Neural progenitor cell (in vitro differentiated cells): ENCODE measurements at regions not wholly inside any gene's neighbourhood (a gene's known extent, or its start where the extent isn't known, plus 50 kb on each side); places are given as distances from the start of the nearest gene placed in this dataset.
"Not testable (repeated sequence)": the region's sequence is repeated elsewhere in the genome, so short reads cannot be mapped to it uniquely, and the experiment has no call there.

Experiments used
- DNase-seq: peaks from one replicate; pipeline ENCODE4 v3.0.0-alpha.2; 2016; ENCODE audit warnings: low spot score
- H2AFZ ChIP-seq: fragments of 200-600 bp; sonication (generic); replicated peaks from 2 replicates; pipeline ENCODE4 v1.6.1; 2016; ENCODE audit warnings: antibody characterized with exemption
- H3F3A ChIP-seq: fragments of 200-600 bp; sonication (generic); 2 replicates; pipeline ENCODE4 v1.6.1; 2016; ENCODE audit warnings: antibody characterized with exemption, low read depth
- H3K27ac ChIP-seq: fragments of 200-600 bp; sonication (generic); 2 replicates; pipeline ENCODE4 v1.5.1; 2016; ENCODE audit warnings: mild to moderate bottlenecking
- H3K27me3 ChIP-seq: fragments of 200-600 bp; sonication (generic); 2 replicates; pipeline ENCODE4 v1.6.1; 2016; ENCODE audit warnings: mild to moderate bottlenecking, moderate library complexity
- H3K36me3 ChIP-seq: fragments of 200-600 bp; sonication (generic); 2 replicates; pipeline ENCODE4 v1.5.1; 2016
- H3K4me1 ChIP-seq: fragments of 200-600 bp; sonication (generic); 2 replicates; pipeline ENCODE4 v1.6.1; 2016; ENCODE audit warnings: mixed run types
- H3K4me2 ChIP-seq: fragments of 200-600 bp; sonication (generic); 2 replicates; pipeline ENCODE4 v1.6.1; 2016
- H3K4me3 ChIP-seq: fragments of 200-600 bp; sonication (generic); 2 replicates; pipeline ENCODE4 v1.5.1; 2016
- H3K79me2 ChIP-seq: fragments of 200-600 bp; sonication (generic); 2 replicates; pipeline ENCODE4 v1.6.1; 2016; ENCODE audit warnings: low read depth
- H3K9ac ChIP-seq: fragments of 200-600 bp; sonication (generic); 2 replicates; pipeline ENCODE4 v1.6.1; 2016
- H3K9me3 ChIP-seq: fragments of 200-600 bp; sonication (generic); 2 replicates; pipeline ENCODE4 v1.5.1; 2016; ENCODE audit warnings: low read depth
- H4K20me1 ChIP-seq: fragments of 200-600 bp; sonication (generic); 2 replicates; pipeline ENCODE4 v1.6.1; 2016; ENCODE audit warnings: low read depth
- H3K27ac Mint-ChIP-seq: 3 replicates; pipeline ENCODE4 v1.8.0; 2021; ENCODE audit warnings: mixed read lengths
- H3K27me3 Mint-ChIP-seq: 2 replicates; pipeline ENCODE4 v1.8.0; 2022; ENCODE audit warnings: low read depth, mild to moderate bottlenecking, inconsistent platforms, moderate library complexity, mixed read lengths; ENCODE audit not compliant: insufficient read depth
- H3K36me3 Mint-ChIP-seq: 3 replicates; pipeline ENCODE4 v1.8.0; 2021; ENCODE audit warnings: mixed read lengths
- H3K4me1 Mint-ChIP-seq: 3 replicates; pipeline ENCODE4 v1.8.0; 2021; ENCODE audit warnings: mixed read lengths
- H3K4me3 Mint-ChIP-seq: 3 replicates; pipeline ENCODE4 v1.8.0; 2021; ENCODE audit warnings: mild to moderate bottlenecking, moderate library complexity, mixed read lengths
- H3K9me3 Mint-ChIP-seq: 3 replicates; pipeline ENCODE4 v1.8.0; 2020; ENCODE audit warnings: mixed read lengths
- EZH2 ChIP-seq: fragments of 200-600 bp; sonication (generic); IDR thresholded peaks from 2 replicates; pipeline ENCODE4 v1.6.1; 2017; ENCODE audit warnings: antibody characterized with exemption, mild to moderate bottlenecking, moderate library complexity
- EZH2phosphoT487 ChIP-seq: fragments of 200-600 bp; sonication (generic); IDR thresholded peaks from 2 replicates; pipeline ENCODE4 v1.6.1; 2017; ENCODE audit warnings: antibody characterized with exemption
- TF ChIP-seq, protein P1 (sequence below): fragments of 200-600 bp; sonication (generic); IDR thresholded peaks from 2 replicates; pipeline ENCODE4 v1.5.1; 2017; ENCODE audit warnings: antibody characterized with exemption, mild to moderate bottlenecking

DNA sequence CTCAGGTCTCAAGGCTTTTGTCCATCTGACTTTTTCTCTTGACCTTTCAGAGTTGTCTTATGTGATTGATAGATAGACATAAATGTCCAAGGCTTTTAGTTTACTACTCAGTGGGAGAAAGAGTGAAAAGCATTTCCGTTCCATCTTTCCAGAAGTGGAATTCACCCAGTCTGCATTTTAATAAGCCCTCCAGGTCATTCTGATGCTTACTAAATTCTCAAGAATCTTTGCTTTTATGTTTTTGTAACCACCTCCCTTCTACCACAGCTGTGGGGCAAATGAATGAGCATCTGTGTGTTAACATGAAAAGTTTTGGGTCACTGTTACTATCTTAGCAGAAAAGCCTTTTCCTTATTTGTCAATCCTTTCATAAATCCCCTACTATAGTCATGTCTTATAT is 251.4 kb downstream of the LRIG3 start:
- Mint-ChIP-seq H3K4me3 (no peak overlapping the region), H3K9me3 (peaks cover 6% of the 10 kb centered on the region), H3K36me3 (no peaks in the 10 kb centered on the region), H3K4me1 (peaks cover 8% of the 10 kb centered on the region), H3K27ac (no peak overlapping the region), H3K27me3 (peaks cover 4% of the 10 kb centered on the region)
- no peak overlapping the region for H3K4me3 ChIP-seq
- H3K4me2 ChIP-seq = no peak overlapping the region
- H3K4me1 ChIP-seq = peaks cover 9% of the 10 kb centered on the region
- no peak for TF ChIP-seq EZH2
- no peaks in the 10 kb centered on the region for H3K27me3 ChIP-seq
- no peak overlapping the region for H2AFZ ChIP-seq
- H3F3A ChIP-seq = no peaks in the 10 kb centered on the region
- H3K79me2 ChIP-seq = no peaks in the 10 kb centered on the region
- H3K9me3 ChIP-seq = no peaks in the 10 kb centered on the region
- H3K27ac ChIP-seq = no peak overlapping the region
- H3K36me3 ChIP-seq = no peaks in the 10 kb centered on the region
- H3K9ac ChIP-seq = no peak overlapping the region
- DNase-seq = no peak
- no peaks in the 10 kb centered on the region for H4K20me1 ChIP-seq

DNA sequence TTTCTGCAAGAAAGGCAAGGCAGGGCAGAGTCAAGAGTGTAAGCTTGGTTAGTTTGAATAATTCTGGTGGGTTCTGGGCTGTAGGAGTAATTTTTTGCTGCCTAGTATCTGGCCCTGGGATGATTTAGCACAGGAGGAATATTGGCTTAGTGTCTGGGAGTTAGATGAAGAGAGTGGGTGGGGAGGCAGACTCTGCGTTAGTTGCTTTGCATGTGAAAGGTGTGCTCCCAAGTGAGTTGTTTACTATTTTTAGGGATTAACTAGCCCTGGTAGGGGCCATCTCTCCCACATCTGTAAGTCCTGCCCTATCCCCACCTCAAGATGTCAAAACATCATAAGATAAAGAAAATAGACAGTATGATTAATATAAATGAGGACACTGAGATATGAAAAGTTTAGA is 249.7 kb downstream of the LRIG3 start:
- H3K27ac Mint-ChIP-seq = no peak overlapping the region
- H3K9ac ChIP-seq = no peak overlapping the region

DNA sequence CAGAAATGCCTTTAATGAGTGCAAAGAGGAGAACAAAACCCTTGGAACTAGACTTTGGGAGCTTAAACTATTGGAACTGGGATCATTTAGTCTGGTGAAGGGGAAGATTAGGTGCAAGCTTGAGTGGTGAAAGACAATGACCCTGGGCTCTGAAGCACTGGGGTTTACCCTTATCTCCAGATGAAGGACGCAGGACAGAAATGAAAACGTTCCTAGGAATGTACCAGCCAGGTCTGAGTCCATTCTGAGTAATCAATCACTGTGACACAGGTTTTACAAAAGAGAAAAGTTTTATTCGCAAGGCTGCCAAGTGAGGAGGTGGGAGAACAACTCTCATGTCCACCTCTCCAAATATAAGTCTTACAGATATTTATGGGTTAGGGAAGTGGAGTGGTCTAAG is 249.1 kb downstream of the LRIG3 start:
- peaks cover 4% of the 10 kb centered on the region for H3K27me3 Mint-ChIP-seq
- Histone ChIP-seq H3K9ac (no peak overlapping the region), H3K9me3 (no peaks in the 10 kb centered on the region), H3K36me3 (no peaks in the 10 kb centered on the region), H3K27me3 (no peaks in the 10 kb centered on the region), H4K20me1 (no peaks in the 10 kb centered on the region), H3K4me3 (no peak overlapping the region), H3K27ac (no peak overlapping the region), H2AFZ (no peak overlapping the region), H3K79me2 (no peaks in the 10 kb centered on the region), H3F3A (no peaks in the 10 kb centered on the region), H3K4me1 (peaks cover 9% of the 10 kb centered on the region), H3K4me2 (no peak overlapping the region)
- peak; percentile 14 for DNase-seq
- no peak overlapping the region for H3K27ac Mint-ChIP-seq
- H3K9me3 Mint-ChIP-seq = peaks cover 4% of the 10 kb centered on the region
- H3K4me3 Mint-ChIP-seq = no peak overlapping the region
- H3K36me3 Mint-ChIP-seq = no peaks in the 10 kb centered on the region
- peaks cover 8% of the 10 kb centered on the region for H3K4me1 Mint-ChIP-seq
- TF ChIP-seq, protein P1, sequence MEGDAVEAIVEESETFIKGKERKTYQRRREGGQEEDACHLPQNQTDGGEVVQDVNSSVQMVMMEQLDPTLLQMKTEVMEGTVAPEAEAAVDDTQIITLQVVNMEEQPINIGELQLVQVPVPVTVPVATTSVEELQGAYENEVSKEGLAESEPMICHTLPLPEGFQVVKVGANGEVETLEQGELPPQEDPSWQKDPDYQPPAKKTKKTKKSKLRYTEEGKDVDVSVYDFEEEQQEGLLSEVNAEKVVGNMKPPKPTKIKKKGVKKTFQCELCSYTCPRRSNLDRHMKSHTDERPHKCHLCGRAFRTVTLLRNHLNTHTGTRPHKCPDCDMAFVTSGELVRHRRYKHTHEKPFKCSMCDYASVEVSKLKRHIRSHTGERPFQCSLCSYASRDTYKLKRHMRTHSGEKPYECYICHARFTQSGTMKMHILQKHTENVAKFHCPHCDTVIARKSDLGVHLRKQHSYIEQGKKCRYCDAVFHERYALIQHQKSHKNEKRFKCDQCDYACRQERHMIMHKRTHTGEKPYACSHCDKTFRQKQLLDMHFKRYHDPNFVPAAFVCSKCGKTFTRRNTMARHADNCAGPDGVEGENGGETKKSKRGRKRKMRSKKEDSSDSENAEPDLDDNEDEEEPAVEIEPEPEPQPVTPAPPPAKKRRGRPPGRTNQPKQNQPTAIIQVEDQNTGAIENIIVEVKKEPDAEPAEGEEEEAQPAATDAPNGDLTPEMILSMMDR = no peak
- no peak for TF ChIP-seq EZH2
- TF ChIP-seq EZH2phosphoT487 = no peak

More for the DNA sequence above, 249.7 kb downstream of the LRIG3 start:
- Mint-ChIP-seq H3K36me3 (no peaks in the 10 kb centered on the region), H3K4me1 (peaks cover 8% of the 10 kb centered on the region), H3K9me3 (peaks cover 4% of the 10 kb centered on the region), H3K4me3 (no peak overlapping the region), H3K27me3 (peaks cover 4% of the 10 kb centered on the region)
- no peaks in the 10 kb centered on the region for H4K20me1 ChIP-seq
- no peak overlapping the region for H3K4me2 ChIP-seq
- H3K79me2 ChIP-seq = no peaks in the 10 kb centered on the region
- H3K27ac ChIP-seq = no peak overlapping the region
- H3K9me3 ChIP-seq = no peaks in the 10 kb centered on the region
- no peaks in the 10 kb centered on the region for H3K36me3 ChIP-seq
- TF ChIP-seq EZH2phosphoT487 = no peak
- TF ChIP-seq, protein P1 = no peak
- TF ChIP-seq EZH2 = no peak
- H3F3A ChIP-seq = no peaks in the 10 kb centered on the region
- DNase-seq = no peak
- H3K27me3 ChIP-seq = no peaks in the 10 kb centered on the region
- no peak overlapping the region for H3K4me3 ChIP-seq
- peaks cover 9% of the 10 kb centered on the region for H3K4me1 ChIP-seq
- no peak overlapping the region for H2AFZ ChIP-seq

DNA sequence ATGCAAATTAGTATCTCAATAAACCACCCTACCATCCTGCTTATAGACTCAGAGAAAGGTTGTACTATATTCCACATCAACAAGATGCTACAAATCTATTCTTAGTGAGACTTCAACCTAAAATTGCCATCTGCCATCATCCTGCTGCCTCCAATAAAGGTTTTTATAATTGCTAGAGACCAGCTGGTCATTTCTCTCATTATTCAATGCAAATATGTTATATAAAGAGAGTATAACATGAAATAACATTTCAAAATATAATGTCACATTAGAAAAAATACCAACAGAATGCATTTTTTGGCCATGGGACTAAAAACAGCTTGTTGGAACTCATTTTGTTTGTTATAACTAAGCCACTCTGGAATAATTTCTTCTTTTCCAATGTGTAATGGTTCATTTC is 247.3 kb downstream of the LRIG3 start:
- H3K27me3 Mint-ChIP-seq = peaks cover 4% of the 10 kb centered on the region
- Histone ChIP-seq H3F3A (no peaks in the 10 kb centered on the region), H3K4me2 (no peak overlapping the region), H3K36me3 (no peaks in the 10 kb centered on the region), H3K4me3 (no peak overlapping the region), H3K27ac (no peak overlapping the region), H3K9me3 (no peaks in the 10 kb centered on the region), H4K20me1 (no peaks in the 10 kb centered on the region), H2AFZ (no peak overlapping the region), H3K4me1 (peaks cover 9% of the 10 kb centered on the region), H3K9ac (no peak overlapping the region), H3K27me3 (no peaks in the 10 kb centered on the region), H3K79me2 (no peaks in the 10 kb centered on the region)
- H3K4me1 Mint-ChIP-seq = peaks cover 8% of the 10 kb centered on the region
- H3K9me3 Mint-ChIP-seq = peaks cover 4% of the 10 kb centered on the region
- no peak for TF ChIP-seq EZH2
- TF ChIP-seq, protein P1 = no peak
- TF ChIP-seq EZH2phosphoT487 = no peak
- H3K4me3 Mint-ChIP-seq = no peak overlapping the region
- no peaks in the 10 kb centered on the region for H3K36me3 Mint-ChIP-seq
- no peak for DNase-seq
- no peak overlapping the region for H3K27ac Mint-ChIP-seq

DNA sequence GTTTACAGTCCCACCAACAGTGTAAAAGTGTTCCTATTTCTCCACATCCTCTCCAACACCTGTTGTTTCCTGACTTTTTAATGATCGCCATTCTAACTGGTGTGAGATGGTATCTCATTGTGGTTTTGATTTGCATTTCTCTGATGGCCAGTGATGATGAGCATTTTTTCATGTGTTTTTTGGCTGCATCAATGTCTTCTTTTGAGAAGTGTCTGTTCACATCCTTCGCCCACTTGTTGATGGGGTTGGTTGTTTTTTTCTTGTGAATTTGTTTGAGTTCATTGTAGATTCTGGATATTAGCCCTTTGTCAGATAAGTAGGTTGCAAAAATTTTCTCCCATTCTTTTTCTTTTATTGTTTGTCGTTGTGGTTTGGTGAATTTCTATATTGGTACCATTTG is 242.5 kb downstream of the LRIG3 start:
- not testable (repeated sequence) for H3K9me3 ChIP-seq, H3K4me1 ChIP-seq, H3K9ac ChIP-seq, H3K4me1 Mint-ChIP-seq, H3K27ac Mint-ChIP-seq, H4K20me1 ChIP-seq, H3K36me3 ChIP-seq, H2AFZ ChIP-seq, H3K4me2 ChIP-seq, H3K4me3 Mint-ChIP-seq, H3K27me3 ChIP-seq, H3K27me3 Mint-ChIP-seq, H3K36me3 Mint-ChIP-seq, H3F3A ChIP-seq, H3K27ac ChIP-seq, H3K79me2 ChIP-seq, H3K4me3 ChIP-seq, DNase-seq
- peaks cover 20% of the 10 kb centered on the region for H3K9me3 Mint-ChIP-seq
